ENCODE measurements at regions not wholly inside any gene's neighbourhood (a gene's known extent, or its start where the extent isn't known, plus 50 kb on each side); places are given as distances from the start of the nearest gene placed in this dataset.

DNA sequence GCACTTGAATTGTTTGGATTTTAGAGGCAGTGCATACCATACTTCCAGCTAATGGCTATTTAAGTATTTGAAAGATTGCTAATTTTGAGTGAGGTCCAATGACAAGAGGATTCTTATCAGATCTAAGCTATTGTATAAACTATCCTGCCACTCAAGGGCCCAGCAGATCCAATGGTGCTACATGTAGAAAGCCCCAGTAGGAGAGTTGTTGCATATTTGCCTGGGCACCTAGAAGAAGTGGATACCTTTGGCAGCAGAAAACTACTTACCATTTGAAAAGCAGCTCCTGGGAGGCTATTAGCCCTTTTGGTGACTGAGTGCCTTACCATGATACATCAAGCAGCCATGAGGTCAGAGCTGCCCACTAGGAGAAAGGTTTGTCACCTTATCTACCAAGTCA is 447.3 kb downstream of the C4orf33 start:
- no peak for DNase-seq (ENCODE audit: low read depth)

GRCh38 chr4:129545599-129546278 is 449.8 kb downstream of the C4orf33 start:
- no peak for DNase-seq (ENCODE audit: low read depth)

DNA sequence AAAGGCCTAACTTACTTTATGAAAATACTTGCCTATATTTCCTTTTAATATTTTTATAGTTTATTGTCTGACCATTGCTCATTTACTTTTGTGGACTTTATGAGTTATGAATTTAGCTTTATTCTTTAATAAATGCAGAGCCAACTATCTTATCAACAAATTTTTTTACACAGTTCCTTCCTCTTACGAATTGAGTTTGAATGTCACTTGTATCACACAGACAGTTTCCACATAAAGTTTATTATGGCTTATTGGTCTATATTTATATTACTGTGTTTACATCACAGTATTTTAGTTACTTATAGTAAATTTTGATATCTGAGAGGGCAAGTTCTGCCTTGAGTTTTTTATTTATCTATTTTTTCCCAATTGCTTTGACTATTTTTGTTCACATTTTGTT is 450.6 kb downstream of the C4orf33 start:
- DNase-seq (ENCODE audit: low read depth), result no peak

DNA sequence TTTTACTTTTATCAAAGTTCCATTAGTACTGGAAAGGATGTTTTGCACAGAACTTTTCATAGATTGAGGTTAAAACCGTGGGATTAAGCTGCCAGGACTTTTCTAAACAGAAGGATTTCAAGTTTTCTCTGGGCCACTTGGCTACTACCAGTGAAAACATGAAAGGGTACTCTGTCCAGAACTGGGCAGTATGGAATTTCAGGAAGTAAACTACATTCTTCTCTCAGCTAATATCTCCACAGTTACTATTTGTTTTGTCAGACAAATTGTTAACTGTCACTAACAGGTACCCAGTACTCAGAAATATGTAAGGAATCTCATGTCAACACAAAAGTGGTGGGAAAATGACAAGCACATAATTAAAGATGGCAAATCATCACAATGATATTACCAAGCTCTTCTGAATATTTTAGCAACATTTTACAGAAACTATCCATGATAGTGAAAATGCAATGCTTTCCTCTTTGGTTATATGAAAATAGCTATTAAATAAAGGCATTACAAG is 454.4 kb downstream of the C4orf33 start:
- no peak for DNase-seq (ENCODE audit: low read depth)

DNA sequence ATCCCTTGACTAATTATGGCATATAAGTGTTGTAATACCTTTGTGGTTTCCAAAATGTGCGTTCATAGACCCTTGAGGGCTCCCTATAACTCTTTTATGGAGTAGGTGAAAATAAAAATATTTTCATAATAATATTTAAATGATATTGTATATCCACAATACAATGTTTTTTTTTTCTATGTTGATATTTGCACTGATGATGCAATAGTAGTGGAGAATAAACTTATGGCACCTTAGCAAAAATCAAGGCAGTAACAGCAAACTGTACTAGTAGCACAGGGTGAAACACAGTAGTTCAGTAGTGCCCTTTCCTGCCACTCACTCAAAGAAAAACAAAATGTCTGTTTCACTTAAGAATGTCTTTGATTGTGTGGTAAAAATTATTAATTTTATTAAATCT is 465.3 kb downstream of the C4orf33 start:
- no peak for DNase-seq (ENCODE audit: low read depth)

DNA sequence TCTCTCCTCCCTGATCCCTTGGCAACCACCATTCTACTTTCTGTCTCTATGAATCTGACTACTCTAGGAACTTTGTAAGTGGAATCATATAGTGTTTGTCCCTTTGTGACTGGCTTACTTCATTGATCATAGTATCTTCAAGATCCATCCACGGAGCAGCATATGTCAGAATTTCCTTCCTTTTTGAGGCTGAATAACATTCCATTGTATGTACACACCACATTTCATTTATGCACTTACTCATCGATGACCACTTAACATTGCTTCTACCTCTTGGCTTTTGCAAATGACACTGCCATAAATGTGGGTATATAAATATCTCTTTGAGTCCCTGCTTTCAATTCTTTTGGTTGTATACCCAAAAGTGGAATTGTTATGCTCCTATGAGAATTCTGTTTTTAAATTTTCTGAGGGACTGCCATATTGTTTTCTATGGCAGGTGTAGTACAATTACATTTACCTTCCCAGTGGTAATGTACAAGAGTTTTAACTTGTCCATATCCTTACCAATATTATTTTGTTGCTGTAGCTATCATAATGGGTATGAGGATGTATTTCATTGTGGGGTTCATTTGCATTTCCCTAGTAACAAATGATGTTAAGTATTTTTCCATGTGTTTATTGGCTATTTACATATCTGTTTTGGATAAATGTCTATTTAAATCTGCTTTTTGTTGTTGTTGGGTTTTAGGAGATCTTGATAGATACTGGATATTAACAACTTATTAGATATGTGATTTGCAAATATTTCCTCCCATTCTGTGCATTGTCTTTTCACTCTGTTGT is 466.1 kb downstream of the C4orf33 start:
- no peak for DNase-seq (ENCODE audit: low read depth)

- no peak for DNase-seq (ENCODE audit: low read depth)
Measured at GRCh38 chr4:129565214-129565613, 469.3 kb downstream of the C4orf33 start.

GRCh38 chr4:129570326-129570725 is 474.4 kb downstream of the C4orf33 start:
- DNase-seq (ENCODE audit: low read depth), result no peak

- DNase-seq (ENCODE audit: low read depth), result no peak
Measured at GRCh38 chr4:129578336-129578735, 482.4 kb downstream of the C4orf33 start.

- DNase-seq (ENCODE audit: low read depth), result no peak
Measured at GRCh38 chr4:129581305-129581704, 485.4 kb downstream of the C4orf33 start.

DNA sequence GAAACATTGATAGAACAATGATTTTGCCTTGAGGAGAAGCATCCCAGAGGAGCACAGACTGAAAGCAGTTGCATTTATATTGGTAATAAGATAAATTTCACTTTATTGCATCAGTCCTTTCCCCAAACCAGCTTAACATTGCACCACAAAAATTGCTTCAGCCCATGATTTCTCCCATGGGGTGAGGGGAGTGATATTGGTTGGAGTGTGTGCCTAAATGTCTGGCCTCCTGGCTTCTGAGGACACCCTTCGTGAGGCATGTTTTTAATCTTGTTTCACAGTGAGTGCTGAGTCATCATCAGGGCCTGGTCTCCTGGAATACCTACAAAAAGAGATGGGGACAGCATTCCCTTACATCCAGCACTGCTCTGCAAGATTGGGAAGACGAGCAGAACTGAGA is 487.9 kb downstream of the C4orf33 start:
- DNase-seq (ENCODE audit: low read depth), result no peak

DNA sequence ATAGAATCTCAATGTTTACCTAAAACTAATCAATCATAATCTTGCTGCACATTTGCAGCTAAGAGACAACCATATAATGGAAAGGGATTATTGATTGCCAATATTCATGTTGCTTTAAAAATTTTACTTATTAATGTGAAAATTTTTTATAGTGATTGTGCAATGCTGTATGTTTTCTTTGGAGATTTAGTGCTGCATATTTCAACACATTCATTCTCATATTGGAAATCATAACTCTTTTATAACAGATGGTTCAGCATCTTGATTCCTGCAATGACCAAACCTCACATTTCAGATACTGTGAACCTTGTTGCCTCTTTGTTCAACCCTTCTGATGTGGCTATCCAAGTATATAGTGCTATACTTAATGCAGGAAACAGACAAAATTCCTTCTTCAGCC is 502.6 kb downstream of the C4orf33 start:
- no peak for DNase-seq (ENCODE audit: low read depth)

- DNase-seq (ENCODE audit: low read depth), result no peak
Measured at GRCh38 chr4:129600898-129601297, 504.9 kb downstream of the C4orf33 start.

- DNase-seq (ENCODE audit: low read depth), result no peak
Measured at GRCh38 chr4:129602447-129602846, 506.5 kb downstream of the C4orf33 start.

- DNase-seq (ENCODE audit: low read depth), result no peak
Measured at GRCh38 chr4:129603241-129603931, 507.4 kb downstream of the C4orf33 start.

- DNase-seq (ENCODE audit: low read depth), result no peak
Measured at GRCh38 chr4:129604632-129605255, 508.8 kb downstream of the C4orf33 start.

DNA sequence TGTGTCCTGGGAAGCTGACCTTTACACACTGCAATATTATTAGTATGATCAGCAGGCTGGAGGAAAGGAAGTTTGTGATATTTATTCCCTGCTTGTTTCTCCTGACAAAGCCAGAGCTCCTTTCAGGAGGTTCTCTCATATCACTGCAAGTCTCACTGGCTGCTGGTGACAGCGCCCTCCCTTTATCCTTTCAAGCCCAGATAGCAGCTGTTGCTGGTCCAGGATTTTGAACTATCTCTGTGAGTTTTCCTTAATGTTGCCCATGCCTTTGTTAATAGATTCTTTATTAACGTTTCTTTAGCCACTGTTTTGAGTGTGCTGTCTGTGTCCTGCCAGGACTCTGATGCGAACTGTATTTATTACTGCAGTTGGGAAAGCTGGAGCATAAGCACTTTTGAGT is 518.7 kb downstream of the C4orf33 start:
- no peak for DNase-seq (ENCODE audit: low read depth)

GRCh38 chr4:129622566-129622965 is 526.6 kb downstream of the C4orf33 start:
- DNase-seq (ENCODE audit: low read depth), result no peak

DNA sequence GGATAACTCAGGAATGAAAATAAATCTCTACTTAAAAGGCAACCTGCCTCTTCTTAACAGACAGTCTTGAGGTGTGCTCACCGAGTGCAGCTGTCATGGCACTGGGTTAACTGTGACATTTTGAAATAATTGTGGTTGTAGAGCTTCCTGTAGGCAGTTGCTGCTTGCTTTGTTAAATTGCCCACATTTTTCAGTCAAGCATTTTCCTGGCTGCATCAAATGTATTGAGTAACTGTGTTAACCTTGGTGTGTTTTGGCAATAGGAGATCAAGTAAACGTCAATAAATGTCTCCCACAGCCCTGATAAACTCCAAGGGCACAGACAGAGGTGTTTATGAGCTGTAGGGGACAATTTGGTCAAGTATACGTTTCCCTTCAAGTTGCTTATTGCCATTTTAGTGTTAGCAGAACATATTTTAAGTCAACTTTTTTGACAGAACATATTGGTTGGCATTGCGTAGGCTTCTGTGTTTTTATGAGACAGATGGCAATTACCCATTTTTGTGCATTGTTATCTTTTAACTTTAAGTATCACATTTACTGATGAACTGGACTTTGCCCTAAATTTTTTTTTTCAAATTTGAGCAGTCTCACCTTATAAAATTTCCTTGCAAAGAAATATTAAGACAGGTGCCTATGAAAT is 527.4 kb downstream of the C4orf33 start:
- peak; percentile 13 for DNase-seq (ENCODE audit: low read depth)

- peak; percentile 41 for DNase-seq (ENCODE audit: low read depth)
Measured at GRCh38 chr4:129641179-129641578, 545.2 kb downstream of the C4orf33 start.

- DNase-seq (ENCODE audit: low read depth), result no peak
Measured at GRCh38 chr4:129645461-129645860, 549.5 kb downstream of the C4orf33 start.

Measured in myocyte (in vitro differentiated cells).